GM08714 (cell line): ENCODE measurements at regions not wholly inside any gene's neighbourhood (a gene's known extent, or its start where the extent isn't known, plus 50 kb on each side); places are given as distances from the start of the nearest gene placed in this dataset.

Source experiments
- H3K4me3 ChIP-seq: fragments of 200-500 bp; sonication (Bioruptor generic); 2 replicates; pipeline ENCODE4 v1.5.1; 2014; ENCODE audit warnings: mild to moderate bottlenecking, low read length, inconsistent platforms
- ZNF274 ChIP-seq: IDR thresholded peaks from 2 replicates; pipeline ENCODE4 v1.6.1; 2012; ENCODE audit warnings: mild to moderate bottlenecking, low read depth, low read length

DNA sequence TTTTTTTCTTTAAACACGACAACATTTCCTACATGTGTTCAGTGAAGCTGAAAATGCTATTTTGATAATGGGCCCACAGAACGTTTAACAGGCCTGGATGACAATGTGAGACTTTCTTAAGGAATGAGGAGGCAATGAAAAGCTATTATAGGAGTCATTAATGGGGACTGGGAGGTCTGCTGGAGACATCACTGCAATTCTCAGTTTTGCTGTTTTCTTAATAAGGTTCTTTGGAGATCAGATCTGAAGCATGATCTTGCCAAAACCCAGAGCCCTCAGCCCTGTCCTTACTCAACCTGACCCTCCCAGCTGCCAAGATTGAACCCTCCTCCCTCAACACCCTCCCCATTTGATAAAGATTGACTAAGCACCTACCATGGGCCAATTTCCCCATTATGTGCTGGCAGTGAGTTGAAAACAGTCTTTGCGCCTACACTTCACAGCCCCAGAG lies 353.1 kb downstream of the MAFB start:
- H3K4me3 ChIP-seq: no peak overlapping the region
- TF ChIP-seq ZNF274: no peak

DNA sequence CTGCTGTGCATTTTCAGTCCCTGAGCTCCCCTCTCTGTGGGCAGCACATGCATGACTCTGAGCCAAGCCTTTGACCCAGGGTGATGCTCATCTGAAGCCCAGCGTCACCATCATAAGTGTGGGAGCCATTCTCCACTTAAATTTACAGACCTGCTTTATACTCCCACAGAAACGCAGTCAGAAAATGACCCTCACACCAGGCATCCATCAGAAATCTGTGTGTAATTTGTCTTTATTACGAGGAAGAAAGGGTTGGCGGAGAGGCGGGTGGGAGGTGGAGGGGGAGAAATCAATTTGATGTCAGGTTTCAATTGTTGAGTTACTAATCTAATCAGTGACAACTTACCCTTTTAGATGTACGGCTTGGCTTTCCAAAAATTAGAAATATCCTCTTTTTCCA lies 353.6 kb downstream of the MAFB start:
- H3K4me3 ChIP-seq: no peak overlapping the region
- TF ChIP-seq ZNF274: no peak

DNA sequence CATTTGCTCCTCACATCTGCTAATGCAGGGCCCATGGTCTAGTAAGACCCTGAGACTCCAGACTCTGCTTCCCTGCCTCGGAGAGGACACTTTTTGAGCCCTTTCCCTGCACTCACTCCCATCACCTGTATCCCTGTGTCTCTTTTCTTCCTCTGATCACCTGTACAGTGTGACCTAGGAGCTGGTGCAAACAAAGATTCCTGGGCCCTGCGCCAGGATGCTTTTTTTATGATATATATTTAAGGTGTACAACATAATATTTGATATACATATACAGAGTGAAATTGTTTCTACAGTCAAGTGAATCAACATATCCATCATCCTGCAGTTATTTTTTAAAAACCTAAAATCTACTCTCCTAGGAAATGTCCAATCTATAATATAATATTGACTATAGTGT lies 355.4 kb downstream of the MAFB start:
- TF ChIP-seq ZNF274: no peak
- H3K4me3 ChIP-seq: no peak overlapping the region

DNA sequence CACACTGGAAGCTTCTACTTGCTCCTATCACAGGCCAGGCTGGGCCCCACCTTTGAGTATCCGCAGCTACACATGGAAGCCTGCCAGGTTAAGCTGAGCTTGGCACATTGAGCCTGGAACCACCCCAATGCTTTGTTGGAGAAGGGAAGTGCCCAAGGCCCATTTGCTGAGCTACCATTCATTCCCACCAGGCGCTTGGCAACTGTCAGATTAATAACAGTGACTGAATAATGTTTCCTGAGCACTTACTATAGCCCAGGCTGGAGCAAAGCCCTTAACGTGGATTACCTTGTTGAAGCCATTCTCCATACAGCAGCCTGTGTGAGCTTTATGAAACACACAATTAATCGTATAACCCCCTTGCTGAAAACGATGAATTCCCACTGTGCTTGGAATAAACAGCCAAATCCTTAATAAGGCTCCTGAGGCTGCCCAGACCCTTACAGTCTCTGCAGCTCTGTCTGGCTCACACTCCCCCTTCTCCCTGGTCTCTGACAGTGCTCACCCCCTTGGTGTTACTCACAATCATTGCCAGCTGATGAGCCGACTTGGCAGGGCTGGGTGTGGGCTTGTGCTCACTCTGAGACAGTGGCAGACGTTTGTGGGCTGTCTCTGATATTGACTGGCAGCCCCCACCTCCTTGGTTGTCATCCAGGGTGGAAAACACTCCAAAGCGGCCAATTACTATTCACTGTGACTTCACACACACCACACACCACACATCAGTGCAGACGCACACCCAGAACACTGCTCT lies 357.1 kb downstream of the MAFB start:
- H3K4me3 ChIP-seq: no peak overlapping the region
- no peak for TF ChIP-seq ZNF274

DNA sequence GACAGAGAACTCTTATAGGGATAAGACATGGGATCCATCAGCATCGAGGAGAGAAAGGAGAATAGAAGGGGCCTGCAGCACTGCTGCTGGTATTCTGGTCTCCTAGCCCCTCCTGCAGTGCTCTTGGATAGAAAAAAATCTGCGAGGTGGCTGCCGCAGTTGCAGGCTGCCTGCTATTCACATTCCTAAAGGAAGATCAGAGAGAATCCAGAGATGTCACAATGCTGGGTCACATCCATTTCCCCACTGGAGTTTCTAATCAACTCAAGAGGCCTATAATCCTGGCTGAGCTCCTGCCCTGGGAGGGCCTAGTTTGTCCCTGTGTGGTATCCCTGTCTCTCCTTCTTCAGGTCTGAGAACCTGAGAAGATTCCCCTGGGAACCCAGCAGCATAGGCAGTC lies 357.8 kb downstream of the MAFB start:
- TF ChIP-seq ZNF274: no peak
- no peak overlapping the region for H3K4me3 ChIP-seq

DNA sequence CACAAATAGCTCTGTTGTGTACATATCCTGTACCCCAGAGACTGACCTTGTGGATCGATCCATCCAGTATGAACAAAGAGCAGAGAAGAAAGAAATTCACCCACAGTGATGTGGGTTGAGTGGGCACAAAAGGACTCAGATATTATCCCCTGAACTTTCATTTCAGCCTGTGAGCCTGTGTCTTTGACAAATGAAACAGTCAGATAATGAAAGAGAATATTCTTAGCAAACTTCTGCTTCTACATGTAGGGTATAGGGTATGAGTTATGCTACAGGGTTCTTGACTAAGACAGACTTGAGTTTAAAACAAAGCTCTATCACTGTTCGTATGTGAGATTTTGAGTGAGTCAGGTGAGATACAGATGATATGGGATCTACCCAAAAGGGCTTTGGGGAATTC lies 359.7 kb downstream of the MAFB start:
- no peak for TF ChIP-seq ZNF274
- H3K4me3 ChIP-seq: no peak overlapping the region

DNA sequence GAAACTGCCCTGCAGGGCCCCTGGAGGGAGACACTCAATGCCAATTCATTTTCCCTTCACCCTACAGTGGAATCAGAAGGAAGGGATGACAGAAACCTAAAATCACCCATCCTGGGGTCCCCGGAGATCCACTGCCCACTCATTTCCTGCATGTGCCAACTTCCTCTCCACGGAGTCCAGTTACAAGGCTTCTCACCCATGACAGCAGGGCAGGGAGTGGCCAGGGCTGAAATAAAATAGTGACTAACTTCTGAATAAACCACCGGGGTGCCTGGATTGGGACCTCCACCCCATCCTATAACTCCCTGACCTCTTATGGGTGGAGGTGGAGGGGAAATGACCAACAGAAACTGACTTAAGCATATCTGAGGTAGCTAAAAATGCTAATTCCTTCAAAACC lies 362.3 kb downstream of the MAFB start:
- H3K4me3 ChIP-seq: no peak overlapping the region
- TF ChIP-seq ZNF274: no peak

DNA sequence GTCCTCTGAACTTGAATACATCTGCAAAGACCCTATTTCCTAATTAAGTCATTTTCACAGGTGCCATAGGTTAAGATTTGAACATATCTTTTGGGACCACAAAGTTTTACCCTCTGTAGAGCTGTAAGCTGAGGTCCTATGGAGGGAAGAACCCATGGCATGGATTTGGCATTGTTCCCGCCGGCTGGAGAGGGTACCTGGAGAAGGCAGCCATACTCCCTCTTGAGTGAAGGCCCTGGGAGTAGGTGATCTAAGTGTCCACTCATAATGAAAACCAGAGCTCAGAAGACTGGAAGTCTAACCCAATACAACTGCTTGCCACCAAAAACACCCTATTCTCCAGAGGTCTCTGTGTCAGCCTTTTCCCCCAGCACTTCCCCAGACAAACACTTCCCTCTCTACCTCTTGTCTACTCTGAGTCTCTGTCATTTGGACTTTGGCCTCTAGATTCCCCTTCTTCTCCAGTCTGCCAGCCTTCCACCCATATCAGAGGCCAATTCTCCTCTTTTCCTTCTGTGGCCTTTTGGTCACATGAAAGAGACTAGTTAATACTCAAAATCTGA lies 363.9 kb downstream of the MAFB start:
- no peak overlapping the region for H3K4me3 ChIP-seq
- TF ChIP-seq ZNF274: no peak

DNA sequence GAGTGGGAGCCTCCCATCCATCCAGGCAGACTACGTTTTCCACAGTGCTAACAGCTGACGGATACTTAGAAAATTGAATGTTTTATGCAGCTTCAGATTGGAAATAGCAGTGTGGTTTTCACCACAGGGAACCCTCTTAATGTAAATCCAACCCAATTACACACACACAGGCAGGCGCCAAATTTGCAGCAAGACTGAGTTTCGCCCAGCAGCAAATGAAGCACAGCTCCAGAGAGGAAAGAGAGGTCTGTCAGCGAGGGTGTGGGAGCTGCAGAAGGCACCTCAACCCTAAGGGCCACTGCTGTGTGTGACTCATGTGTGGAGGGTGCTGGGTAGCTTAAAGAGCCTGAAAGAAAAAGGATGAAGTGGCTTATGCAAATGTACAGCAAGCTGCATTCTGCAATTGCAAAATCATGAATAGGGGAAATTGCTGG lies 365.7 kb downstream of the MAFB start:
- H3K4me3 ChIP-seq: no peak overlapping the region
- no peak for TF ChIP-seq ZNF274

DNA sequence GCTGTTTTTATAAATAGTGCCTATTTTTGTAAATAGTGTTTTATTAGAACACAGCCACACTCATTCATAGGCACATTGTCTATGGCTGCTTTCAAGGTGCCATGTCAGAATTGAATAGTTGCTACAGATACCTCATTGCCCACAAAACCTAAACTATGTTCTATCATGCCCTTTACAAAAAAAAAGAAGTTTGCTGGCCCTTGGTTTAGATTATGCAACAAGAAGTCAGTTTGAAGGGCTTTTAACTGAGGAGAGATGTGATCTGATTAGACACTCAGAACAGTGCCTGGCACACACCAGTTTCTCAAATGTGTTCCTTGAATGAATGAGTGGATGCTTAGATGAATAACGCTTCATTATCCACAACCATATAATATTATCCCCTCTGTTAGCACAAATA lies 366.1 kb downstream of the MAFB start:
- H3K4me3 ChIP-seq: no peak overlapping the region
- no peak for TF ChIP-seq ZNF274

DNA sequence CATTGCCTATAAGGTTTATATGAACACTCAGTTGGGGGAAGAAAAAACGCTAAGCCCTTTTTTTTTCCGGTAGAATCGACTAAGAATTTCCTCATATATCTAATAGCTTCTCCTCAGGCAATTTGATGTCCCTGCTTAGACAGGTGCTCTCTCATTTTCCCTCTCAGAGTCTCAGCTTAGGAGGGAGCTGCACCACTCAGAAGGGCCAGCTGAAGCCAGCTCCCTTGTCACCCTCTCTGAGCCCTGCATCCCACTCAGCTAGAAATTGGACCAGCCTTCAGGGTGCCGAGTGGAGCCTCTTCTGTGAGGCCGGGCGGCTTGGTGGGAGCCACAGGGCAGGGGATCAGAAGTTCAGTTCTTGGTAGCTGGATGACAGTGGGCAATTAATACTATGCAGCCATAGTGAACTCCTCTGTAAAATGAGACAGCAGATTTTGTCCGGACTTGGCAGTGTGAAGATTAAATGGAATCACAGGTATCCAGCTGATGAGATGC lies 368.5 kb downstream of the MAFB start:
- TF ChIP-seq ZNF274: no peak
- H3K4me3 ChIP-seq: no peak overlapping the region

DNA sequence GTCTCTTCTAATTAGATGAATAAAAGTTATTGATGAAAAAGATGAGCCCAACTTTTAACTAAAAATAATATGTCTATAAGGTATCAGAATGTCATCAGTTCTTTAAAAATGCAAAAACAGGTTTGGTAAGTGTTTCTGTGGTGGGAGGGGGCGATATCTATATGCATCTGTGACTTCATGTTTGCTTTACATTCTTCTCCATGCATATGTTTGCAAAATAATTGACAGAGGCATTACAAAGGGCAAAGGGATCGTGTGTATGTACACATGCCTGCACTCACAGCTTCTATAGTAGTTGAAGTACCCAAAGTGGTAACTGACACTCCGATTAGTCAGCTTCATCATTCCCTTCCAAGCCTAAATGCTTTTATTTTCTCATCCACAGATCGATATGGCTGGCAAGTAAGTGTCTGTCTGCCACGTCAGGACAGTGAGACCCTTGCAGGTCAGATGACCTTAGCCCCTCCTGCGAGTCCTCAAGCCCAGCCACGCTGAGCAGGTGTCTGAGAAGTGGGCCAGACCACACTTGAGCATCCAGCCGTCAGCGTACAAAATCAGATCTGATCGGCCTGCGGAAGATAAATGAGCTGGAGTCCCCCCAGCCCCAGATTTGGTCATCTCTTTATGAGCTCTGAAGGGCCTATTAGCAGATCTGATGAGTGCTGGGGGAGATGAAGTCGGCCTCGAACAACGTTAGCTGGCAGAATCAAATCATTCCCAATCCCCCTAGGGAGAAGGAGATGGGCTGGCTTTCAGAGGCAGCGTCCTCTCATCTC lies 369.1 kb downstream of the MAFB start:
- no peak for TF ChIP-seq ZNF274

DNA sequence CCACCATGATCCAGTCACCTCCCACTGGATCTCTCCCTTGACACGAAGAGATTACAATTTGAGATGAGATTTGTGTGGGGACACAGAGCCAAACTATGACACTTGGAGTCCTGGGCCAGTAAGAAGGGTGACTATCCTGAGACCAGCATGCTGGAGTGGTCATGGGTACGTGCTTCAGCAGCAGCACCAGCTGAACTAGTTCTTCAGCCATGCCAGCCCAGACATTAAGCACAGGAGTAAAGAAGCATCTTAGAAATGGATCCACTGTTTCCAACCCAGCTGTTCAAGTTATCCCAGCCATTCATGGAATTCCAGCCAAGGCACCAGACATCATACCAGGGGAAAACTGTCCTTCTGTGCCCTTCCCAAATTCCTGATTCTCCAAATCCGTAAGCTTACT lies 370.0 kb downstream of the MAFB start:
- TF ChIP-seq ZNF274: no peak
- H3K4me3 ChIP-seq: no peak overlapping the region

More for the DNA sequence above, 369.1 kb downstream of the MAFB start:
- no peak overlapping the region for H3K4me3 ChIP-seq

DNA sequence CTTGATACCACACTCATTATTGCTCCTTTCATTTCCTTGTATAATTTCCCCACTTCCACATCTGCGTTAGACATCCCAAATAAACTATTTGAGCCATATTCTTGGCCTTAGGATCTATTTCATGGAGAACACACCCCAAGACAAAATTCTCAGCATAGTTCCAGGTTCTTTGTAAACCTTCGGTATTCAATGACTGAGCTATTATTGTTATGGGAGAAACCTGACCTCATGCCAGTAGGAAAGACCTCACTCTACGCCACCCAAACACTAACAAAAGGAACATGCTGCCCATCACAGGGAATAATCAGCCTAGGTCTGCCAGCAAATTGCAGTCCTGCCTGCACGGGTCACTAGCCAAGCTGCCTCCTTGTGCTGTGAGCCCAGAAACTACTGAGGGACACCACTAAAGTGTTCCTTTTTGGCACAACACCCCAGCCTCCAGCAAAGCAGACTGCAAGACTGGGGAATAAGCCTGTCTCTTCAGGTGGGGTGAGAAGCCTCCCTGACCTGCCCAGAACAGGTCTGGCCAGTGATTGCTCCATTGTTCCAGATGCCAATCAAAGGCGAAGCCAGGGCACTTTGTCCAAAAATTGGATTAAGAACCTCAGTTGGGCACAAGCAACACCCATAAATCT lies 371.8 kb downstream of the MAFB start:
- no peak overlapping the region for H3K4me3 ChIP-seq
- TF ChIP-seq ZNF274: no peak
